Cardiac muscle cell (in vitro differentiated cells and primary cell): ENCODE measurements at regions not wholly inside any gene's neighbourhood (a gene's known extent, or its start where the extent isn't known, plus 50 kb on each side); places are given as distances from the start of the nearest gene placed in this dataset.
A peak's percentile ranks its signal among the peaks of the same experiment; 100 is the strongest.

Experiments
- DNase-seq, 2 donors: peaks; one replicate each; pipeline versions ENCODE4 v3.0.0 to v3.0.0-alpha.2; 2010 to 2017; ENCODE audit warnings: low read depth in 1 of 2, low spot score in 1 of 2
- H3K27ac ChIP-seq: fragments of 200-600 bp; sonication (generic); 2 replicates; pipeline ENCODE4 v1.5.1; 2016
- H3K27me3 ChIP-seq: fragments of 200-600 bp; sonication (generic); 2 replicates; pipeline ENCODE4 v1.6.0; 2016; ENCODE audit warnings: control low read depth
- H3K36me3 ChIP-seq: fragments of 200-600 bp; sonication (generic); 2 replicates; pipeline ENCODE4 v1.5.1; 2016; ENCODE audit warnings: control low read depth
- H3K4me1 ChIP-seq: fragments of 200-600 bp; sonication (generic); 2 replicates; pipeline ENCODE4 v1.8.1; 2017; ENCODE audit warnings: low read depth, mild to moderate bottlenecking, mixed run types
- H3K4me3 ChIP-seq: fragments of 200-600 bp; sonication (generic); 2 replicates; pipeline ENCODE4 v1.5.1; 2016; ENCODE audit warnings: mild to moderate bottlenecking
- H3K9me3 ChIP-seq: fragments of 200-600 bp; sonication (generic); 2 replicates; pipeline ENCODE4 v1.5.1; 2017; ENCODE audit warnings: low read depth, mild to moderate bottlenecking, control low read depth
- CTCF ChIP-seq: IDR thresholded peaks from 2 replicates; pipeline ENCODE4 v1.5.1; 2012; ENCODE audit warnings: low read depth, mild to moderate bottlenecking, low read length

GRCh38 chr18:54769526-54770464 lies 58.5 kb upstream of the RAB27B start:
- peak in 1 of 2 donors; percentile 19 for DNase-seq
- H3K36me3 ChIP-seq: no peaks in the 10 kb centered on the region

GRCh38 chr18:54772056-54772455 lies 56.2 kb upstream of the RAB27B start:
- no peak for DNase-seq
- H3K9me3 ChIP-seq: no peaks in the 10 kb centered on the region
- H3K4me3 ChIP-seq: no peak overlapping the region
- TF ChIP-seq CTCF: no peak
- H3K27me3 ChIP-seq: no peaks in the 10 kb centered on the region
- no peaks in the 10 kb centered on the region for H3K4me1 ChIP-seq
- no peaks in the 10 kb centered on the region for H3K36me3 ChIP-seq
- H3K27ac ChIP-seq: no peak overlapping the region

More at GRCh38 chr18:54769526-54770464, 58.5 kb upstream of the RAB27B start:
- Histone ChIP-seq H3K27me3 (no peaks in the 10 kb centered on the region), H3K4me3 (no peak overlapping the region), H3K27ac (no peak overlapping the region), H3K4me1 (no peaks in the 10 kb centered on the region), H3K9me3 (no peaks in the 10 kb centered on the region)
- TF ChIP-seq CTCF: no peak

- H3K27me3 ChIP-seq: no peaks in the 10 kb centered on the region
- H3K36me3 ChIP-seq: no peaks in the 10 kb centered on the region
- TF ChIP-seq CTCF: no peak
- no peaks in the 10 kb centered on the region for H3K4me1 ChIP-seq
- DNase-seq: peak in 1 of 2 donors; percentile 29
- H3K4me3 ChIP-seq: no peak overlapping the region
- H3K9me3 ChIP-seq: no peaks in the 10 kb centered on the region
- H3K27ac ChIP-seq: no peak overlapping the region
Measured at GRCh38 chr18:54774423-54774822, 53.9 kb upstream of the RAB27B start.

GRCh38 chr18:54774981-54775665 lies 53.2 kb upstream of the RAB27B start:
- DNase-seq: peak in 1 of 2 donors; percentile 14
- no peak overlapping the region for H3K27ac ChIP-seq
- no peak for TF ChIP-seq CTCF

GRCh38 chr18:54775686-54776085 lies 52.6 kb upstream of the RAB27B start:
- DNase-seq: peak in 1 of 2 donors; percentile 77
- H3K4me3 ChIP-seq: no peak overlapping the region
- TF ChIP-seq CTCF: peak; percentile 54
- no peaks in the 10 kb centered on the region for H3K36me3 ChIP-seq
- no peaks in the 10 kb centered on the region for H3K27me3 ChIP-seq
- no peaks in the 10 kb centered on the region for H3K9me3 ChIP-seq
- H3K27ac ChIP-seq: no peak overlapping the region
- no peaks in the 10 kb centered on the region for H3K4me1 ChIP-seq

More at GRCh38 chr18:54774981-54775665, 53.2 kb upstream of the RAB27B start:
- Histone ChIP-seq H3K27me3 (no peaks in the 10 kb centered on the region), H3K4me3 (no peak overlapping the region), H3K9me3 (no peaks in the 10 kb centered on the region), H3K36me3 (no peaks in the 10 kb centered on the region), H3K4me1 (no peaks in the 10 kb centered on the region)
